LNCaP clone FGC (cell line): ENCODE measurements at regions not wholly inside any gene's neighbourhood (a gene's known extent, or its start where the extent isn't known, plus 50 kb on each side); places are given as distances from the start of the nearest gene placed in this dataset.

Source experiments
- DNase-seq: peaks from one replicate; pipeline ENCODE4 v3.0.0-alpha.2; 2011; ENCODE audit warnings: low read depth
- H3K4me3 ChIP-seq: 2 replicates; pipeline ENCODE4 v1.5.1; 2011; ENCODE audit warnings: mild to moderate bottlenecking, low read depth, low read length, control low read depth
- CTCF ChIP-seq: IDR thresholded peaks from 2 replicates; pipeline ENCODE4 v1.5.1; 2012; ENCODE audit warnings: mild to moderate bottlenecking; ENCODE audit not compliant: control insufficient read depth, insufficient read depth; ENCODE audit errors: extremely low read depth

GRCh38 chr1:55854911-55855310 lies 639.7 kb upstream of the USP24 start:
- no peak for DNase-seq
- no peak overlapping the region for H3K4me3 ChIP-seq
- no peak for TF ChIP-seq CTCF

GRCh38 chr1:55848906-55849305 lies 633.7 kb upstream of the USP24 start:
- DNase-seq, result no peak
- TF ChIP-seq CTCF, result peak; percentile 20; the same call in 1 of the 2 replicates
- H3K4me3 ChIP-seq, result no peak overlapping the region

GRCh38 chr1:55846051-55846450 lies 630.9 kb upstream of the USP24 start:
- H3K4me3 ChIP-seq, result no peak overlapping the region
- no peak for DNase-seq
- no peak for TF ChIP-seq CTCF

GRCh38 chr1:55844322-55844721 lies 629.2 kb upstream of the USP24 start:
- TF ChIP-seq CTCF, result no peak
- H3K4me3 ChIP-seq, result no peak overlapping the region
- DNase-seq, result no peak

GRCh38 chr1:55839626-55840025 lies 624.5 kb upstream of the USP24 start:
- DNase-seq, result no peak
- no peak overlapping the region for H3K4me3 ChIP-seq
- TF ChIP-seq CTCF, result no peak

GRCh38 chr1:55839221-55839620 lies 624.1 kb upstream of the USP24 start:
- no peak for TF ChIP-seq CTCF
- H3K4me3 ChIP-seq, result no peak overlapping the region
- no peak for DNase-seq

GRCh38 chr1:55836086-55836485 lies 620.9 kb upstream of the USP24 start:
- no peak overlapping the region for H3K4me3 ChIP-seq
- TF ChIP-seq CTCF, result no peak
- no peak for DNase-seq
